ENCODE measurements at regions not wholly inside any gene's neighbourhood (a gene's known extent, or its start where the extent isn't known, plus 50 kb on each side); places are given as distances from the start of the nearest gene placed in this dataset.

DNA sequence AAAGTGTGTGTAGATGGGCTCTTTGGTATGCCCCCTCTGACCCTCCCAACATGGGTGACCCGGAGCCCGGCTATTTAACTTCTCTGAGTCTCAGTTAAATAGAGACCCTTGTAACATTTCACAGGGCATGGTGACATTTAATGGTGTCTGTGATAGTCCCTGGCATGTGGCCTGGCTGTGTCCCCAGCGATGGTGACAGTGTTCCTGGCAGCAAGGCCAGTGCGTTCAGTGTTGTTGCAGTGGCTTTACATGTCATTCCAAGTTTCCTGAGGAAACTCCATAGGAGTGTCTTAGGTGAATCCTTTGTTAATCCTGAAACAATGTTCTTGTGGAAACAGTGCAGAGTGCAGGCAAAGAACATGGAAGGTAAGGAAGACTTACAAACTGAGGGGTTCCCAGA is 137.0 kb downstream of the RAMP3 start:
- TF ChIP-seq RAD21 (conservative IDR thresholded peaks at IDR 0.05) (no peak), EP300 (conservative IDR thresholded peaks at IDR 0.05; ENCODE audit: poor library complexity, severe bottlenecking) (no peak), SMC3 (conservative IDR thresholded peaks at IDR 0.05; ENCODE audit: poor library complexity) (no peak), POLR2AphosphoS5 (IDR thresholded peaks at IDR 0.05) (no peak), EZH2 (IDR thresholded peaks at IDR 0.05; ENCODE audit: borderline replicate concordance, insufficient read depth, low read length, poor library complexity, severe bottlenecking) (no peak), TAF1 (IDR thresholded peaks at IDR 0.05; ENCODE audit: low read depth) (no peak)
- TF ChIP-seq, protein P1, sequence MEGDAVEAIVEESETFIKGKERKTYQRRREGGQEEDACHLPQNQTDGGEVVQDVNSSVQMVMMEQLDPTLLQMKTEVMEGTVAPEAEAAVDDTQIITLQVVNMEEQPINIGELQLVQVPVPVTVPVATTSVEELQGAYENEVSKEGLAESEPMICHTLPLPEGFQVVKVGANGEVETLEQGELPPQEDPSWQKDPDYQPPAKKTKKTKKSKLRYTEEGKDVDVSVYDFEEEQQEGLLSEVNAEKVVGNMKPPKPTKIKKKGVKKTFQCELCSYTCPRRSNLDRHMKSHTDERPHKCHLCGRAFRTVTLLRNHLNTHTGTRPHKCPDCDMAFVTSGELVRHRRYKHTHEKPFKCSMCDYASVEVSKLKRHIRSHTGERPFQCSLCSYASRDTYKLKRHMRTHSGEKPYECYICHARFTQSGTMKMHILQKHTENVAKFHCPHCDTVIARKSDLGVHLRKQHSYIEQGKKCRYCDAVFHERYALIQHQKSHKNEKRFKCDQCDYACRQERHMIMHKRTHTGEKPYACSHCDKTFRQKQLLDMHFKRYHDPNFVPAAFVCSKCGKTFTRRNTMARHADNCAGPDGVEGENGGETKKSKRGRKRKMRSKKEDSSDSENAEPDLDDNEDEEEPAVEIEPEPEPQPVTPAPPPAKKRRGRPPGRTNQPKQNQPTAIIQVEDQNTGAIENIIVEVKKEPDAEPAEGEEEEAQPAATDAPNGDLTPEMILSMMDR (IDR thresholded peaks at IDR 0.05; ENCODE audit: poor library complexity, severe bottlenecking), result no peak

Data from neural cell (in vitro differentiated cells).